ENCODE measurements at regions not wholly inside any gene's neighbourhood (a gene's known extent, or its start where the extent isn't known, plus 50 kb on each side); places are given as distances from the start of the nearest gene placed in this dataset.

DNA sequence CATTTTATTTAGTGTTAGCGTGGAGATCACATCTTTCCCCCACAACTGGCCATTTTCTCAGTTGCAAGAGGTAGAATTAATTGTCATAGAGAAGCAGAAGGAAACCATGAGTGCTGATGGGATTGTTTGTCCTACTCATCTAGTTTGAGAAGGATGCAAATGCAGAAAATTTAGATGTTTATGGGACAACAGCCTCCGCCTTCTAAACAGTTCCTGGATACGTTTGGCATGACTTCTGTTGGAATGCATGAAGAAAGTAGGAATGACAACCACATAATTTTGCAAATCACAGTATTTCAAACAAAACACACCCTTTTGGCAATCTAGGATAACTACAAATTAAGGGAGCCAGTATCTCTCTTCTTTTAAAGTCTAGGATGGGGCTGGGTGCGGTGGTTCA, 240.1 kb upstream of the SUCLG2 start:
- H3K4me3 ChIP-seq = no peak overlapping the region
- no peaks in the 10 kb centered on the region for H3K9me3 ChIP-seq
- TF ChIP-seq POLR2A (IDR thresholded peaks at IDR 0.05) (no peak), CTCF (IDR thresholded peaks at IDR 0.05) (no peak)
- DNase-seq = no peak
- H3K36me3 ChIP-seq = no peaks in the 10 kb centered on the region
- no peaks in the 10 kb centered on the region for H3K27me3 ChIP-seq
- H3K27ac ChIP-seq = no peak overlapping the region
- intact Hi-C loops (cut with DNase I) = no loop called here
- H3K4me1 ChIP-seq = no peaks in the 10 kb centered on the region
- WGBS, 2 donors = 70 to 74% methylated on average over 4 of the region's 4 CpGs

DNA sequence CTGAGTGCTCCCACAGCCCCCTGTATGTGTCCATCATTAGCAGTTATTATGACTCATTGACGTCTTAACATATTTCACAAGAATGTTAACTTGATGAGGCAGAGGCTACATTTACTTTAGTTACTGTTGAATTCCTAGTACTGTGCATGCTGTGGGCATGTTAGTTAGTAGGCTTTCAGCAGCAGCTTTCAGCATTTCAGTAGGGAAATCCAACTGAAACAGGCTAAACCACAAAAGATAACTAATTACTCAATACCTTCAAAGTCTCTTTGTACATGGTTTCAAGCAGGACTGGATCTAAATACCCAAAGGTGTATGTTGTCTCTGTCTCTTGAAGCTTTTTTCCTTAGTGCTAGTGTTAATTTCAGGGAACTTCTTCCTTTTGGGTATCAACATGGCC, 229.9 kb upstream of the SUCLG2 start:
- Histone ChIP-seq H3K27me3 (no peaks in the 10 kb centered on the region), H3K27ac (no peak overlapping the region), H3K36me3 (no peaks in the 10 kb centered on the region), H3K9me3 (no peaks in the 10 kb centered on the region), H3K4me3 (no peak overlapping the region), H3K4me1 (no peaks in the 10 kb centered on the region)
- DNase-seq = no peak
- intact Hi-C loops (cut with DNase I) = no loop called here
- WGBS, 2 donors = 58 to 75% methylated on average over 1 of the region's 1 CpG
- TF ChIP-seq POLR2A (IDR thresholded peaks at IDR 0.05) (no peak), CTCF (IDR thresholded peaks at IDR 0.05) (no peak)

DNA sequence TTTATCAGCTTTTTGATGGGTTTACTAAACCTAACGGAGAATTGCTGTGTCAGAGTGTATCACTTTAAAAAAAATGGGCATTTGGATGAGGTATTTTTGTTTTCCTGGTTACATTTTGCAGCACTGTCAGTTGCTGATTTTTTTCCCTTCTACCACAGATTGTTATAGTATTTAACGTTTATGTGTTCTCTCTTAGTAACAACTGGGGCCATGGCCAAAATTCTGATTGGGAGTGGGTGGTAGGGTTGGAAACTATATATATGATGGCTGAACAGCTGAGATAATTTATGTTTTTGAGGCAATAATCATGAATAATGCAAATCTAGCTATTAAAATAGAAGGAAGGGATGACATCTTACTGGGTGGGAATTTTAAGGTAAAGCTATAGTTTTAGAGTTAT, 229.4 kb upstream of the SUCLG2 start:
- no peak for DNase-seq
- H3K27ac ChIP-seq = no peak overlapping the region
- TF ChIP-seq POLR2A (IDR thresholded peaks at IDR 0.05) (no peak), CTCF (IDR thresholded peaks at IDR 0.05) (no peak)
- H3K4me1 ChIP-seq = no peaks in the 10 kb centered on the region
- H3K36me3 ChIP-seq = no peaks in the 10 kb centered on the region
- 69 to 70% methylated on average over 2 of the region's 2 CpGs for WGBS, 2 donors
- intact Hi-C loops (cut with DNase I) = no loop called here
- H3K9me3 ChIP-seq = no peaks in the 10 kb centered on the region
- no peak overlapping the region for H3K4me3 ChIP-seq
- H3K27me3 ChIP-seq = no peaks in the 10 kb centered on the region

GRCh38 chr3:67882981-67883380, 228.6 kb upstream of the SUCLG2 start:
- TF ChIP-seq POLR2A (IDR thresholded peaks at IDR 0.05) (no peak), CTCF (IDR thresholded peaks at IDR 0.05) (no peak)
- Histone ChIP-seq H3K27ac (no peak overlapping the region), H3K4me1 (no peaks in the 10 kb centered on the region), H3K36me3 (no peaks in the 10 kb centered on the region), H3K4me3 (no peak overlapping the region), H3K27me3 (no peaks in the 10 kb centered on the region), H3K9me3 (no peaks in the 10 kb centered on the region)
- WGBS, 2 donors = 66 to 84% methylated on average over 4 to 5 of the region's 5 CpGs
- intact Hi-C loops (cut with DNase I) = no loop called here
- no peak for DNase-seq

DNA sequence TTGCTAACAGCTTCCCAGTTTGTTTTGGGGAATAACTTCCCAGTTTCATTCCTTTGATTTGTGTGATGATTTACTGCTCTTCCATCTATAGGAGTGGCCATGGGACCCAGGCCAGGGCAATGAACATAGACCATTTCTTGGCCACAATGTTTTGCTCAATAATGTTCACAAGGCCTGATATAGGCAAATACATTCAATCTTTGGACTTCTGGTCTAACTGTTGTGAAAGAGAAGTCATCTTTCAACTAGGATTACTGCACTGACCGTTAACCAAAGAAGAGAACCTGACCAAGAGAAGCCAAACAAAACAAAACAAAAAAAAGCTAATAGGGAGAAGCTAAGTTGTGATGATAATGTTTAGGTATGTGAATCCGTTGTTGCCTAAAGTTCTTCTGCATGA, 221.8 kb upstream of the SUCLG2 start:
- no peak overlapping the region for H3K27ac ChIP-seq
- intact Hi-C loops (cut with DNase I) = no loop called here
- H3K9me3 ChIP-seq = no peaks in the 10 kb centered on the region
- H3K4me3 ChIP-seq = no peak overlapping the region
- H3K36me3 ChIP-seq = no peaks in the 10 kb centered on the region
- H3K4me1 ChIP-seq = no peaks in the 10 kb centered on the region
- no peaks in the 10 kb centered on the region for H3K27me3 ChIP-seq
- WGBS, 2 donors = 43 to 56% methylated on average over 2 of the region's 2 CpGs
- TF ChIP-seq CTCF (IDR thresholded peaks at IDR 0.05) (no peak), POLR2A (IDR thresholded peaks at IDR 0.05) (no peak)
- DNase-seq = no peak
